Gastrocnemius medialis (tissue), 4 donors: ENCODE measurements at regions not wholly inside any gene's neighbourhood (a gene's known extent, or its start where the extent isn't known, plus 50 kb on each side); places are given as distances from the start of the nearest gene placed in this dataset.

Experiments
- ATAC-seq, 2 donors: fragments of 150-250 bp; one replicate each; pipeline ENCODE4 v1.9.1; 2016
- DNase-seq, 2 donors: peaks; one replicate each; pipeline ENCODE4 v3.0.0-alpha.2; 2019
- H3K27ac ChIP-seq, 4 donors: fragments of 200-600 bp; sonication (generic); 1 replicate in 1 of 4; 2 replicates in 3 of 4; pipeline ENCODE4 v1.5.1; 2016 to 2018; ENCODE audit warnings: mild to moderate bottlenecking in 2 of 4, moderate library complexity in 1 of 4
- H3K27me3 ChIP-seq, 3 donors: fragments of 200-600 bp; sonication (generic) in 2 of 3; 1 replicate in 1 of 3; 2 replicates in 2 of 3; pipeline versions ENCODE4 v1.5.1 to v1.6.0; 2016 to 2019; ENCODE audit warnings: mild to moderate bottlenecking in 1 of 3, moderate library complexity in 1 of 3
- H3K36me3 ChIP-seq, 2 donors: fragments of 200-600 bp; sonication (generic) in 1 of 2; one replicate each; pipeline ENCODE4 v1.5.1; 2017 to 2018
- H3K4me1 ChIP-seq, 2 donors: fragments of 200-600 bp; sonication (generic) in 1 of 2; one replicate each; pipeline ENCODE4 v1.5.1; 2016 to 2017; ENCODE audit warnings: mild to moderate bottlenecking in 2 of 2
- H3K4me3 ChIP-seq, 4 donors: fragments of 200-600 bp; sonication (generic) in 3 of 4; 1 replicate in 1 of 4; 2 replicates in 3 of 4; pipeline ENCODE4 v1.5.1; 2016 to 2019; ENCODE audit warnings: mild to moderate bottlenecking in 2 of 4
- H3K9me3 ChIP-seq, 3 donors: fragments of 200-600 bp; sonication (generic) in 2 of 3; 1 replicate in 1 of 3; 2 replicates in 2 of 3; pipeline ENCODE4 v1.5.1; 2016 to 2019
- POLR2A ChIP-seq, 2 donors: fragments of 450-650 bp; IDR thresholded peaks; one replicate each; pipeline ENCODE4 v1.6.1; 2017; ENCODE audit warnings: antibody characterized with exemption in 2 of 2, mild to moderate bottlenecking in 2 of 2, moderate library complexity in 2 of 2
- in situ Hi-C, 4 donors: fragments of 200-750 bp; cut with MboI; loops; one replicate each; pipeline versions ENCODE4 v1.15.0 to v1.8.0; 2017; ENCODE audit warnings: low sequenced_read_pairs in 4 of 4
- intact Hi-C: fragments of 100-400 bp; cut with DNase I; formaldehyde crosslinking; loops from one replicate; pipeline ENCODE4 v1.15.1; 2023; ENCODE audit warnings: low total_unique reads
- TF ChIP-seq, protein P1 (sequence below), 5 experiments: fragments of 450-650 bp in 3 of 5; fragments of 200-600 bp in 2 of 5; sonication (generic) in 2 of 5; IDR thresholded peaks in 4 of 5; conservative IDR thresholded peaks in 1 of 5; 1 replicate in 4 of 5; 2 replicates in 1 of 5; pipeline ENCODE4 v1.5.1; 2016 to 2019; ENCODE audit warnings: antibody characterized with exemption in 5 of 5, mild to moderate bottlenecking in 3 of 5, moderate library complexity in 3 of 5

DNA sequence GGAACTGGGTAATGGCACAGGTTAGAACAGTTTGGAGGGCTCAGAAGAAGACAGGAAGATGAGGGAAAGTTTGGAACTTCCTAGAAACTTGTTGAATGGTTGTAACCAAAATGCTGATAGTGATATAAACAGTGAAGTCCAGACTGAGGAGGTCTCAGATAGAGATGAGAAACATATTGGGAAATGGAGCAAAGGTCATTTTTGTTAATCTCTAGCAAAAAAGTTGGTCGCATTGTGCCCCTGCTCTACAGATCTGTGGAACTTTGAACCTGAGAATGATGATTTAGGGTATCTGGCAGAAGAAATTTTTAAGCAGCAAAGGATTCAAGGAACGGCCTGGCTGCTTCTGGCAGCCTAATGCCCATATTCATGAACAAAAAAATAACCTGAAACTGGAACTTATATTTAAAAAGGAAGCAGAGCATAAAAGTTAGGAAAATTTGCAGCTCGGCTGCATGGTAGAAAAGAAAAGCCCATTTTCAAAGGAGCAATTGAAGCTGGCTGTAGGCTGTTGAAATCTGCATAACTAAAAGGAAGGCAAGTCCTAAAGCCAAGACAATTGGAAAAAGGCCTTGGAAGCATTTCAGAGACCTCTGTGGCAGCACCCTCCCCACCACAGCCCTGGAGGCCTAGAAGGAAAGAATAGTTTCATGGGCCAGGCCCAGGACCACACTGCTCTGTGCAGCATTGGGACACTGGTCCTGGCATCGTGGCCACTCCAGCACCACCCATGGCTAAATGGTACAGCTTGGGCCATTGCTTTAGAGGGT, 182.6 kb upstream of the CD96 start:
- Histone ChIP-seq H3K4me3 (no peak overlapping the region), H3K27me3 (no peaks in the 10 kb centered on the region), H3K9me3 (no peaks in the 10 kb centered on the region), H3K4me1 (no peaks in the 10 kb centered on the region), H3K27ac (no peak overlapping the region), H3K36me3 (no peaks in the 10 kb centered on the region)
- in situ Hi-C loops (no loop called here), intact Hi-C loops (no loop called here)
- DNase-seq (no peak), ATAC-seq (no peak)
- TF ChIP-seq, protein P1, sequence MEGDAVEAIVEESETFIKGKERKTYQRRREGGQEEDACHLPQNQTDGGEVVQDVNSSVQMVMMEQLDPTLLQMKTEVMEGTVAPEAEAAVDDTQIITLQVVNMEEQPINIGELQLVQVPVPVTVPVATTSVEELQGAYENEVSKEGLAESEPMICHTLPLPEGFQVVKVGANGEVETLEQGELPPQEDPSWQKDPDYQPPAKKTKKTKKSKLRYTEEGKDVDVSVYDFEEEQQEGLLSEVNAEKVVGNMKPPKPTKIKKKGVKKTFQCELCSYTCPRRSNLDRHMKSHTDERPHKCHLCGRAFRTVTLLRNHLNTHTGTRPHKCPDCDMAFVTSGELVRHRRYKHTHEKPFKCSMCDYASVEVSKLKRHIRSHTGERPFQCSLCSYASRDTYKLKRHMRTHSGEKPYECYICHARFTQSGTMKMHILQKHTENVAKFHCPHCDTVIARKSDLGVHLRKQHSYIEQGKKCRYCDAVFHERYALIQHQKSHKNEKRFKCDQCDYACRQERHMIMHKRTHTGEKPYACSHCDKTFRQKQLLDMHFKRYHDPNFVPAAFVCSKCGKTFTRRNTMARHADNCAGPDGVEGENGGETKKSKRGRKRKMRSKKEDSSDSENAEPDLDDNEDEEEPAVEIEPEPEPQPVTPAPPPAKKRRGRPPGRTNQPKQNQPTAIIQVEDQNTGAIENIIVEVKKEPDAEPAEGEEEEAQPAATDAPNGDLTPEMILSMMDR (IDR thresholded peaks at IDR 0.05 in 4 of 5, conservative IDR thresholded peaks at IDR 0.05 in 1 of 5), result no peak
- no peak for TF ChIP-seq POLR2A (IDR thresholded peaks at IDR 0.05)

DNA sequence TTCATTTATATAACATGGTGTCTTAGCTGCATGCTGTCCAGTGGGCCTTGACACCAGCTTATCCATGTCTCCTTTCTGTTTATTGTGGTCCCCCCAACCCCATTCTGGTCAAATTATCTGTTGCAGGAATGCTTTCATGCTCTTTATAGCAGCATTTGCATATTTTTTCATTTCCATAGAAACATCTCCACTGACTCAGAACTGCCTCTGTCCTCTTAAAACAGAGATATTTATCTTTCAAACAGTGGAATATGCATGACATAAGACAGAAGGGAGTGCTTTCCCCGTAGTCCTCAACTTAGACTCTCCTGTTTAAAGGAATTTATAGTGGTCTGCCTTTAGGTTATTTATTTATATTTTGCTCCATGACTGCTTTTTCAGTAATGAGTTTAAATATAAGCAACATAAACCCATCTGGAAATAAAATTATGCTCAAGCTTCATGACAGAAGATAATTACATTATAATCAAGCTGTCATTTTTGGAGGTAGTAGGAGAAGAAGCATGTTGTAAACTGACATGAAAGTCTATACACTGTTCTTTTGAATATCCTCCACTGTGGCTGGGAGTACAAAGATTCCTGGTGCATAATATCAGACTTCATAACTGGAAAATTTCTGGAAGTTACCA, 179.5 kb upstream of the CD96 start:
- intact Hi-C loops, result no loop called here
- no peaks in the 10 kb centered on the region for H3K36me3 ChIP-seq
- no peaks in the 10 kb centered on the region for H3K27me3 ChIP-seq
- in situ Hi-C loops, result no loop called here
- H3K4me1 ChIP-seq, result no peaks in the 10 kb centered on the region
- H3K27ac ChIP-seq, result no peak overlapping the region
- H3K9me3 ChIP-seq, result no peaks in the 10 kb centered on the region
- ATAC-seq, result no peak
- no peak overlapping the region for H3K4me3 ChIP-seq
- TF ChIP-seq, protein P1 (IDR thresholded peaks at IDR 0.05 in 4 of 5, conservative IDR thresholded peaks at IDR 0.05 in 1 of 5), result no peak
- TF ChIP-seq POLR2A (IDR thresholded peaks at IDR 0.05), result no peak
- no peak for DNase-seq

DNA sequence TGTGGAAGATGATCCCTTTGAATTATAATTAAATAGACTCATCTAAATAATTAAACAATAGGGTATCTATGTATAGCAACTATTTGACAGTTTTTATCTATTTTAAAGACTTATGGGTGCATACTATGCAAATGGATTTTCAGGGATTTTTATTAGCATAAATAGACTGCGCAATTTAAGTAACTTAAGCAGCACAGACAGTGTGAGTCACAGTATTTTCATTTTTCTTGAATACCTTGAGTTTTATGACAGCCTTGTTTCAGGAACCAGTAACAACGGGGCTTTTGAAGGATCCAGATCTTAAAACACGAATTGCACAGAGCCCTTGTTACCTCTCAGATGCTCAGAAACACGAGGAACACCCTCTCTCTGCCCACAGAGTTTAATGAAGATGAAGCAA, 175.5 kb upstream of the CD96 start:
- intact Hi-C loops, result no loop called here

DNA sequence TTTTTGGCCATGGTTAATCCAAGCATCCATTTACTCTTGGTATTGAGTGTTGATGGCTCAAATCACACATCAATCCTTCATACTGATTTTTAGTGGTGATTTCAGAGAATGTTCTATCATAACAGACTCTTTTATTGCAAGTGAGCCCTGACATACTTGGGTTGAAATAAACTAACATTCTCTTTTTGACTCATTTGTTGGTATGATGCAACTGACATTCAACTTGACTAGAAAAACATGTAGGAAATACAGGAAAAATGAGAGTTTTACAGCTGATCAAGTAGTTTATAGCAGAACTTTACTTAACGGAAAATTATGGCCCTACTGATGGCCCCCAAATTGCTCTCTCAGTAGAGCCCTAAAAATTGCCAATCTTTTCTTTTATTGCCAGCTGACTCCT, 173.9 kb upstream of the CD96 start:
- intact Hi-C loops (no loop called here), in situ Hi-C loops (no loop called here)
- Histone ChIP-seq H3K4me1 (no peaks in the 10 kb centered on the region), H3K9me3 (no peaks in the 10 kb centered on the region), H3K27ac (no peak overlapping the region), H3K4me3 (no peak overlapping the region), H3K36me3 (no peaks in the 10 kb centered on the region), H3K27me3 (no peaks in the 10 kb centered on the region)
- DNase-seq, result no peak
- TF ChIP-seq, protein P1 (IDR thresholded peaks at IDR 0.05 in 4 of 5, conservative IDR thresholded peaks at IDR 0.05 in 1 of 5), result no peak
- no peak for TF ChIP-seq POLR2A (IDR thresholded peaks at IDR 0.05)
- no peak for ATAC-seq

More for the DNA sequence above, 175.5 kb upstream of the CD96 start:
- ATAC-seq, result no peak
- no peaks in the 10 kb centered on the region for H3K9me3 ChIP-seq
- H3K27ac ChIP-seq, result no peak overlapping the region
- H3K27me3 ChIP-seq, result no peaks in the 10 kb centered on the region
- in situ Hi-C loops, result no loop called here
- TF ChIP-seq, protein P1 (IDR thresholded peaks at IDR 0.05 in 4 of 5, conservative IDR thresholded peaks at IDR 0.05 in 1 of 5), result no peak
- TF ChIP-seq POLR2A (IDR thresholded peaks at IDR 0.05), result no peak
- DNase-seq, result no peak
- H3K4me3 ChIP-seq, result no peak overlapping the region
- H3K4me1 ChIP-seq, result no peaks in the 10 kb centered on the region
- H3K36me3 ChIP-seq, result no peaks in the 10 kb centered on the region
